ENCODE measurements at regions not wholly inside any gene's neighbourhood (a gene's known extent, or its start where the extent isn't known, plus 50 kb on each side); places are given as distances from the start of the nearest gene placed in this dataset.

- Histone ChIP-seq H3K27me3 (ENCODE audit: control insufficient read depth, insufficient read depth, low read length) (no peaks in the 10 kb centered on the region), H3K36me3 (ENCODE audit: control insufficient read depth, insufficient read depth, low read length) (no peaks in the 10 kb centered on the region), H3K4me3 (ENCODE audit: low read depth, low read length) (no peak overlapping the region)
- FAIRE-seq (no peak), DNase-seq (ENCODE audit: low read depth) (peak; percentile 76)
- no peak for TF ChIP-seq CTCF (IDR thresholded peaks at IDR 0.05; ENCODE audit: insufficient read depth, low read length, severe bottlenecking)
Observed at GRCh38 chr10:61280303-61280702, 172.9 kb downstream of the TMEM26 start.

- FAIRE-seq (no peak), DNase-seq (ENCODE audit: low read depth) (no peak)
- H3K27me3 ChIP-seq (ENCODE audit: control insufficient read depth, insufficient read depth, low read length), result no peaks in the 10 kb centered on the region
- H3K36me3 ChIP-seq (ENCODE audit: control insufficient read depth, insufficient read depth, low read length), result no peaks in the 10 kb centered on the region
- H3K4me3 ChIP-seq (ENCODE audit: low read depth, low read length), result no peak overlapping the region
- no peak for TF ChIP-seq CTCF (IDR thresholded peaks at IDR 0.05; ENCODE audit: insufficient read depth, low read length, severe bottlenecking)
Observed at GRCh38 chr10:61279400-61279799, 173.8 kb downstream of the TMEM26 start.

GRCh38 chr10:61278556-61278955 is 174.6 kb downstream of the TMEM26 start:
- no peak for DNase-seq (ENCODE audit: low read depth)
- FAIRE-seq, result no peak
- no peaks in the 10 kb centered on the region for H3K27me3 ChIP-seq (ENCODE audit: control insufficient read depth, insufficient read depth, low read length)
- no peak overlapping the region for H3K4me3 ChIP-seq (ENCODE audit: low read depth, low read length)
- H3K36me3 ChIP-seq (ENCODE audit: control insufficient read depth, insufficient read depth, low read length), result no peaks in the 10 kb centered on the region
- no peak for TF ChIP-seq CTCF (IDR thresholded peaks at IDR 0.05; ENCODE audit: insufficient read depth, low read length, severe bottlenecking)

GRCh38 chr10:61272781-61273180 is 180.4 kb downstream of the TMEM26 start:
- no peak for TF ChIP-seq CTCF (IDR thresholded peaks at IDR 0.05; ENCODE audit: insufficient read depth, low read length, severe bottlenecking)
- Histone ChIP-seq H3K27me3 (ENCODE audit: control insufficient read depth, insufficient read depth, low read length) (no peaks in the 10 kb centered on the region), H3K4me3 (ENCODE audit: low read depth, low read length) (no peak overlapping the region), H3K36me3 (ENCODE audit: control insufficient read depth, insufficient read depth, low read length) (no peaks in the 10 kb centered on the region)
- FAIRE-seq, result no peak
- DNase-seq (ENCODE audit: low read depth), result no peak

GRCh38 chr10:61271127-61271780 is 181.9 kb downstream of the TMEM26 start:
- FAIRE-seq, result no peak
- TF ChIP-seq CTCF (IDR thresholded peaks at IDR 0.05; ENCODE audit: insufficient read depth, low read length, severe bottlenecking), result peak; percentile 45
- Histone ChIP-seq H3K36me3 (ENCODE audit: control insufficient read depth, insufficient read depth, low read length) (no peaks in the 10 kb centered on the region), H3K4me3 (ENCODE audit: low read depth, low read length) (no peak overlapping the region), H3K27me3 (ENCODE audit: control insufficient read depth, insufficient read depth, low read length) (no peaks in the 10 kb centered on the region)
- peak; percentile 89 for DNase-seq (ENCODE audit: low read depth)

GRCh38 chr10:61263518-61263917 is 189.7 kb downstream of the TMEM26 start:
- Histone ChIP-seq H3K4me3 (ENCODE audit: low read depth, low read length) (no peak overlapping the region), H3K36me3 (ENCODE audit: control insufficient read depth, insufficient read depth, low read length) (no peaks in the 10 kb centered on the region), H3K27me3 (ENCODE audit: control insufficient read depth, insufficient read depth, low read length) (no peaks in the 10 kb centered on the region)
- no peak for DNase-seq (ENCODE audit: low read depth)
- no peak for TF ChIP-seq CTCF (IDR thresholded peaks at IDR 0.05; ENCODE audit: insufficient read depth, low read length, severe bottlenecking)
- FAIRE-seq, result no peak

All from bronchial epithelial cell (primary cell).